ENCODE measurements at regions not wholly inside any gene's neighbourhood (a gene's known extent, or its start where the extent isn't known, plus 50 kb on each side); places are given as distances from the start of the nearest gene placed in this dataset.

DNA sequence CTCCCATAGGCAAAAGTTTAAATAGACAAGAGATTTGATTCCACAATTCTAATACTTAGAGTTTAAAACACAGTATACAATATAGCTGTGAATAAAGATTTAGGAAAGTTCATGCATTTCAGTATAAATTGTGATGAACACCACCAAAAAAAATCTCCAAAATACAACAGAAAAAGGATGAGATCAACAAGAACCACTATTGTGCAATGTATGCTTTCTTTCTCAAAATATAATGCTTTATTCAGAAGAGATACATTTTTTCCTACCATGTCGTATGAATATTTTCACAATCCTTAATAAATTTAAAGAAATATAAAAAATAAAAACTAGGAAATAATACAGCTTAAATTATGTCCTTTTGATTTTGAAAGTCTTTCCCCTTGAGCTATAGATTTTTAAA lies 1309.2 kb downstream of the MRPL39 start:
- Histone ChIP-seq H3K4me1 (ENCODE audit: insufficient read depth) (no peaks in the 10 kb centered on the region), H3K27me3 (ENCODE audit: insufficient read depth) (no peaks in the 10 kb centered on the region), H2AFZ (no peak overlapping the region), H3F3A (replicated peaks; ENCODE audit: low read depth) (no peaks in the 10 kb centered on the region), H3K36me3 (ENCODE audit: insufficient read depth) (no peaks in the 10 kb centered on the region), H3K4me3 (no peak overlapping the region), H3K79me2 (replicated peaks; ENCODE audit: insufficient read depth) (no peaks in the 10 kb centered on the region), H3K9me2 (ENCODE audit: insufficient read depth) (no peaks in the 10 kb centered on the region), H3K4me2 (no peak overlapping the region), H3K27ac (ENCODE audit: low read depth) (no peak overlapping the region), H4K20me1 (replicated peaks; ENCODE audit: insufficient read depth) (no peaks in the 10 kb centered on the region)
- no peak for TF ChIP-seq ZNF331 (CRISPR knock-in tag; IDR thresholded peaks at IDR 0.05; ENCODE audit: low read depth)
- TF ChIP-seq ZNF462 (CRISPR knock-in tag; IDR thresholded peaks at IDR 0.05): no peak
- TF ChIP-seq STAT1 (IDR thresholded peaks at IDR 0.05; ENCODE audit: unreplicated experiment): no peak
- TF ChIP-seq EZH2phosphoT487 (IDR thresholded peaks at IDR 0.05; ENCODE audit: unreplicated experiment): no peak
- TF ChIP-seq EZH2 (IDR thresholded peaks at IDR 0.05; ENCODE audit: low read depth, unreplicated experiment): no peak
- no peak for TF ChIP-seq CREB1 (CRISPR knock-in tag; IDR thresholded peaks at IDR 0.05; ENCODE audit: low read depth)
- no peak for TF ChIP-seq POLR2AphosphoS5 (IDR thresholded peaks at IDR 0.05; ENCODE audit: low read depth)
- TF ChIP-seq, protein P1, sequence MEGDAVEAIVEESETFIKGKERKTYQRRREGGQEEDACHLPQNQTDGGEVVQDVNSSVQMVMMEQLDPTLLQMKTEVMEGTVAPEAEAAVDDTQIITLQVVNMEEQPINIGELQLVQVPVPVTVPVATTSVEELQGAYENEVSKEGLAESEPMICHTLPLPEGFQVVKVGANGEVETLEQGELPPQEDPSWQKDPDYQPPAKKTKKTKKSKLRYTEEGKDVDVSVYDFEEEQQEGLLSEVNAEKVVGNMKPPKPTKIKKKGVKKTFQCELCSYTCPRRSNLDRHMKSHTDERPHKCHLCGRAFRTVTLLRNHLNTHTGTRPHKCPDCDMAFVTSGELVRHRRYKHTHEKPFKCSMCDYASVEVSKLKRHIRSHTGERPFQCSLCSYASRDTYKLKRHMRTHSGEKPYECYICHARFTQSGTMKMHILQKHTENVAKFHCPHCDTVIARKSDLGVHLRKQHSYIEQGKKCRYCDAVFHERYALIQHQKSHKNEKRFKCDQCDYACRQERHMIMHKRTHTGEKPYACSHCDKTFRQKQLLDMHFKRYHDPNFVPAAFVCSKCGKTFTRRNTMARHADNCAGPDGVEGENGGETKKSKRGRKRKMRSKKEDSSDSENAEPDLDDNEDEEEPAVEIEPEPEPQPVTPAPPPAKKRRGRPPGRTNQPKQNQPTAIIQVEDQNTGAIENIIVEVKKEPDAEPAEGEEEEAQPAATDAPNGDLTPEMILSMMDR (conservative IDR thresholded peaks at IDR 0.05; ENCODE audit: low read depth in 2 of 2): no peak
- TF ChIP-seq, protein P2, sequence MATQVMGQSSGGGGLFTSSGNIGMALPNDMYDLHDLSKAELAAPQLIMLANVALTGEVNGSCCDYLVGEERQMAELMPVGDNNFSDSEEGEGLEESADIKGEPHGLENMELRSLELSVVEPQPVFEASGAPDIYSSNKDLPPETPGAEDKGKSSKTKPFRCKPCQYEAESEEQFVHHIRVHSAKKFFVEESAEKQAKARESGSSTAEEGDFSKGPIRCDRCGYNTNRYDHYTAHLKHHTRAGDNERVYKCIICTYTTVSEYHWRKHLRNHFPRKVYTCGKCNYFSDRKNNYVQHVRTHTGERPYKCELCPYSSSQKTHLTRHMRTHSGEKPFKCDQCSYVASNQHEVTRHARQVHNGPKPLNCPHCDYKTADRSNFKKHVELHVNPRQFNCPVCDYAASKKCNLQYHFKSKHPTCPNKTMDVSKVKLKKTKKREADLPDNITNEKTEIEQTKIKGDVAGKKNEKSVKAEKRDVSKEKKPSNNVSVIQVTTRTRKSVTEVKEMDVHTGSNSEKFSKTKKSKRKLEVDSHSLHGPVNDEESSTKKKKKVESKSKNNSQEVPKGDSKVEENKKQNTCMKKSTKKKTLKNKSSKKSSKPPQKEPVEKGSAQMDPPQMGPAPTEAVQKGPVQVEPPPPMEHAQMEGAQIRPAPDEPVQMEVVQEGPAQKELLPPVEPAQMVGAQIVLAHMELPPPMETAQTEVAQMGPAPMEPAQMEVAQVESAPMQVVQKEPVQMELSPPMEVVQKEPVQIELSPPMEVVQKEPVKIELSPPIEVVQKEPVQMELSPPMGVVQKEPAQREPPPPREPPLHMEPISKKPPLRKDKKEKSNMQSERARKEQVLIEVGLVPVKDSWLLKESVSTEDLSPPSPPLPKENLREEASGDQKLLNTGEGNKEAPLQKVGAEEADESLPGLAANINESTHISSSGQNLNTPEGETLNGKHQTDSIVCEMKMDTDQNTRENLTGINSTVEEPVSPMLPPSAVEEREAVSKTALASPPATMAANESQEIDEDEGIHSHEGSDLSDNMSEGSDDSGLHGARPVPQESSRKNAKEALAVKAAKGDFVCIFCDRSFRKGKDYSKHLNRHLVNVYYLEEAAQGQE (IDR thresholded peaks at IDR 0.05; ENCODE audit: unreplicated experiment): no peak
- Mint-ChIP-seq H3K27me3 (ENCODE audit: insufficient read depth, low read depth, poor library complexity) (peaks cover 2% of the 10 kb centered on the region), H3K27ac (no peak overlapping the region), H3K4me3 (no peak overlapping the region), H3K36me3 (ENCODE audit: low read depth) (peaks cover 7% of the 10 kb centered on the region; the same call in 2 of the 3 replicates), H3K9me3 (peaks cover 72% of the 10 kb centered on the region), H3K4me1 (no peaks in the 10 kb centered on the region)
- no peak for ATAC-seq
- no peak for DNase-seq (ENCODE audit: low spot score)

Measured in GM23338 (cell line).